ENCODE measurements at regions not wholly inside any gene's neighbourhood (a gene's known extent, or its start where the extent isn't known, plus 50 kb on each side); places are given as distances from the start of the nearest gene placed in this dataset.

- no peak for DNase-seq (ENCODE audit: low spot score)
Observed at GRCh38 chr16:73569266-73569980, 521.5 kb upstream of the ZFHX3 start.

GRCh38 chr16:73568769-73569168, 520.8 kb upstream of the ZFHX3 start:
- DNase-seq (ENCODE audit: low spot score), result no peak

GRCh38 chr16:73565925-73566324, 518.0 kb upstream of the ZFHX3 start:
- no peak for DNase-seq (ENCODE audit: low spot score)

GRCh38 chr16:73565263-73565662, 517.3 kb upstream of the ZFHX3 start:
- no peak for DNase-seq (ENCODE audit: low spot score)

- DNase-seq (ENCODE audit: low spot score), result no peak
Observed at GRCh38 chr16:73563709-73564108, 515.8 kb upstream of the ZFHX3 start.

- DNase-seq (ENCODE audit: low spot score), result no peak
Observed at GRCh38 chr16:73560497-73560896, 512.6 kb upstream of the ZFHX3 start.

GRCh38 chr16:73558219-73558618, 510.3 kb upstream of the ZFHX3 start:
- no peak for DNase-seq (ENCODE audit: low spot score)

- DNase-seq (ENCODE audit: low spot score), result no peak
Observed at GRCh38 chr16:73553941-73554660, 506.2 kb upstream of the ZFHX3 start.

GRCh38 chr16:73549984-73550631, 502.2 kb upstream of the ZFHX3 start:
- DNase-seq (ENCODE audit: low spot score), result no peak

GRCh38 chr16:73547552-73548403, 499.9 kb upstream of the ZFHX3 start:
- DNase-seq (ENCODE audit: low spot score), result no peak

GRCh38 chr16:73546341-73546845, 498.5 kb upstream of the ZFHX3 start:
- DNase-seq (ENCODE audit: low spot score), result no peak

- DNase-seq (ENCODE audit: low spot score), result no peak
Observed at GRCh38 chr16:73545755-73546154, 497.8 kb upstream of the ZFHX3 start.

- DNase-seq (ENCODE audit: low spot score), result no peak
Observed at GRCh38 chr16:73545290-73545689, 497.4 kb upstream of the ZFHX3 start.

GRCh38 chr16:73544826-73545225, 496.9 kb upstream of the ZFHX3 start:
- DNase-seq (ENCODE audit: low spot score), result no peak

- DNase-seq (ENCODE audit: low spot score), result no peak
Observed at GRCh38 chr16:73543970-73544599, 496.2 kb upstream of the ZFHX3 start.

- no peak for DNase-seq (ENCODE audit: low spot score)
Observed at GRCh38 chr16:73543331-73543969, 495.5 kb upstream of the ZFHX3 start.

GRCh38 chr16:73542885-73543284, 495.0 kb upstream of the ZFHX3 start:
- DNase-seq (ENCODE audit: low spot score), result no peak

GRCh38 chr16:73537921-73538320, 490.0 kb upstream of the ZFHX3 start:
- DNase-seq (ENCODE audit: low spot score), result no peak

- no peak for DNase-seq (ENCODE audit: low spot score)
Observed at GRCh38 chr16:73536931-73537330, 489.0 kb upstream of the ZFHX3 start.

- no peak for DNase-seq (ENCODE audit: low spot score)
Observed at GRCh38 chr16:73531021-73531420, 483.1 kb upstream of the ZFHX3 start.

- DNase-seq (ENCODE audit: low spot score), result no peak
Observed at GRCh38 chr16:73530529-73530928, 482.6 kb upstream of the ZFHX3 start.
